Activated T-cell treated with anti-CD3 and anti-CD28 coated beads, Interleukin-2, amount 50 U/mL, for 4 hours (primary cell): ENCODE measurements at regions not wholly inside any gene's neighbourhood (a gene's known extent, or its start where the extent isn't known, plus 50 kb on each side); places are given as distances from the start of the nearest gene placed in this dataset.

Source experiments
- ATAC-seq, 2 donors: fragments of 200-7000 bp; cut with Tn5 transposase; one replicate each; pipeline ENCODE4 v1.10.0; 2021
- DNase-seq: peaks from one replicate; pipeline ENCODE4 v3.0.0-alpha.2; 2020
- H3K27me3 Mint-ChIP-seq: one replicate; pipeline ENCODE4 v1.8.0; 2021; ENCODE audit warnings: low read depth, mixed read lengths
- H3K36me3 Mint-ChIP-seq: one replicate; pipeline ENCODE4 v1.8.0; 2022; ENCODE audit warnings: mixed read lengths; ENCODE audit not compliant: insufficient read depth
- H3K4me1 Mint-ChIP-seq: one replicate; pipeline ENCODE4 v1.8.0; 2021; ENCODE audit warnings: low read depth, mixed read lengths
- H3K4me3 Mint-ChIP-seq: one replicate; pipeline ENCODE4 v1.8.0; 2021; ENCODE audit warnings: mild to moderate bottlenecking, moderate library complexity, mixed read lengths
- H3K9me3 Mint-ChIP-seq: one replicate; pipeline ENCODE4 v1.8.0; 2021; ENCODE audit warnings: mixed read lengths

GRCh38 chr2:81238462-81238861 lies 933.9 kb upstream of the LRRTM1 start:
- H3K27me3 Mint-ChIP-seq = no peaks in the 10 kb centered on the region
- no peak overlapping the region for H3K4me3 Mint-ChIP-seq
- peaks cover 41% of the 10 kb centered on the region for H3K9me3 Mint-ChIP-seq
- H3K36me3 Mint-ChIP-seq = no peaks in the 10 kb centered on the region
- ATAC-seq = no peak
- DNase-seq = no peak
- H3K4me1 Mint-ChIP-seq = no peaks in the 10 kb centered on the region

GRCh38 chr2:81235601-81236000 lies 931.0 kb upstream of the LRRTM1 start:
- Mint-ChIP-seq H3K27me3 (no peaks in the 10 kb centered on the region), H3K9me3 (peaks cover 48% of the 10 kb centered on the region), H3K4me1 (no peaks in the 10 kb centered on the region), H3K36me3 (no peaks in the 10 kb centered on the region), H3K4me3 (no peak overlapping the region)
- ATAC-seq (no peak), DNase-seq (no peak)

- no peak for ATAC-seq
- H3K4me3 Mint-ChIP-seq = no peak overlapping the region
- no peak for DNase-seq
- no peaks in the 10 kb centered on the region for H3K4me1 Mint-ChIP-seq
- no peaks in the 10 kb centered on the region for H3K36me3 Mint-ChIP-seq
- H3K9me3 Mint-ChIP-seq = peaks cover 46% of the 10 kb centered on the region
- H3K27me3 Mint-ChIP-seq = no peaks in the 10 kb centered on the region
Measured at GRCh38 chr2:81234711-81235110, 930.2 kb upstream of the LRRTM1 start.

GRCh38 chr2:81225756-81226155 lies 921.2 kb upstream of the LRRTM1 start:
- ATAC-seq (no peak), DNase-seq (no peak)
- H3K4me1 Mint-ChIP-seq = no peaks in the 10 kb centered on the region
- H3K9me3 Mint-ChIP-seq = peaks cover 21% of the 10 kb centered on the region
- H3K36me3 Mint-ChIP-seq = no peaks in the 10 kb centered on the region
- no peaks in the 10 kb centered on the region for H3K27me3 Mint-ChIP-seq
- H3K4me3 Mint-ChIP-seq = no peak overlapping the region

GRCh38 chr2:81213598-81213997 lies 909.0 kb upstream of the LRRTM1 start:
- no peaks in the 10 kb centered on the region for H3K27me3 Mint-ChIP-seq
- DNase-seq (no peak), ATAC-seq (no peak)
- no peak overlapping the region for H3K4me3 Mint-ChIP-seq
- peaks cover 13% of the 10 kb centered on the region for H3K9me3 Mint-ChIP-seq
- no peaks in the 10 kb centered on the region for H3K4me1 Mint-ChIP-seq
- H3K36me3 Mint-ChIP-seq = no peaks in the 10 kb centered on the region

GRCh38 chr2:81206216-81206615 lies 901.7 kb upstream of the LRRTM1 start:
- no peak overlapping the region for H3K4me3 Mint-ChIP-seq
- DNase-seq (no peak), ATAC-seq (no peak)
- no peaks in the 10 kb centered on the region for H3K4me1 Mint-ChIP-seq
- peaks cover 14% of the 10 kb centered on the region for H3K9me3 Mint-ChIP-seq
- no peaks in the 10 kb centered on the region for H3K36me3 Mint-ChIP-seq
- H3K27me3 Mint-ChIP-seq = no peaks in the 10 kb centered on the region

GRCh38 chr2:81196933-81197628 lies 892.5 kb upstream of the LRRTM1 start:
- ATAC-seq (no peak), DNase-seq (no peak)
- Mint-ChIP-seq H3K4me3 (no peak overlapping the region), H3K27me3 (no peaks in the 10 kb centered on the region), H3K36me3 (no peaks in the 10 kb centered on the region), H3K4me1 (no peaks in the 10 kb centered on the region), H3K9me3 (peaks cover 10% of the 10 kb centered on the region)

GRCh38 chr2:81196383-81196851 lies 891.9 kb upstream of the LRRTM1 start:
- Mint-ChIP-seq H3K9me3 (peaks cover 10% of the 10 kb centered on the region), H3K4me1 (no peaks in the 10 kb centered on the region), H3K4me3 (no peak overlapping the region), H3K27me3 (no peaks in the 10 kb centered on the region), H3K36me3 (no peaks in the 10 kb centered on the region)
- no peak for ATAC-seq
- DNase-seq = no peak

GRCh38 chr2:81195774-81196382 lies 891.3 kb upstream of the LRRTM1 start:
- Mint-ChIP-seq H3K4me3 (no peak overlapping the region), H3K36me3 (no peaks in the 10 kb centered on the region), H3K4me1 (no peaks in the 10 kb centered on the region), H3K9me3 (peaks cover 10% of the 10 kb centered on the region), H3K27me3 (no peaks in the 10 kb centered on the region)
- no peak for DNase-seq
- no peak for ATAC-seq

- no peak overlapping the region for H3K4me3 Mint-ChIP-seq
- H3K27me3 Mint-ChIP-seq = no peaks in the 10 kb centered on the region
- ATAC-seq = no peak
- no peak for DNase-seq
- no peaks in the 10 kb centered on the region for H3K36me3 Mint-ChIP-seq
- peaks cover 15% of the 10 kb centered on the region for H3K9me3 Mint-ChIP-seq
- H3K4me1 Mint-ChIP-seq = no peaks in the 10 kb centered on the region
Measured at GRCh38 chr2:81195017-81195773, 890.6 kb upstream of the LRRTM1 start.

- no peaks in the 10 kb centered on the region for H3K4me1 Mint-ChIP-seq
- peaks cover 15% of the 10 kb centered on the region for H3K9me3 Mint-ChIP-seq
- no peak overlapping the region for H3K4me3 Mint-ChIP-seq
- no peak for DNase-seq
- no peaks in the 10 kb centered on the region for H3K36me3 Mint-ChIP-seq
- ATAC-seq = no peak
- H3K27me3 Mint-ChIP-seq = no peaks in the 10 kb centered on the region
Measured at GRCh38 chr2:81194581-81194980, 890.0 kb upstream of the LRRTM1 start.

GRCh38 chr2:81194176-81194575 lies 889.6 kb upstream of the LRRTM1 start:
- DNase-seq (no peak), ATAC-seq (no peak)
- no peaks in the 10 kb centered on the region for H3K4me1 Mint-ChIP-seq
- H3K4me3 Mint-ChIP-seq = no peak overlapping the region
- no peaks in the 10 kb centered on the region for H3K27me3 Mint-ChIP-seq
- no peaks in the 10 kb centered on the region for H3K36me3 Mint-ChIP-seq
- H3K9me3 Mint-ChIP-seq = peaks cover 15% of the 10 kb centered on the region

GRCh38 chr2:81181845-81182244 lies 877.3 kb upstream of the LRRTM1 start:
- DNase-seq (no peak), ATAC-seq (no peak)
- no peaks in the 10 kb centered on the region for H3K36me3 Mint-ChIP-seq
- no peaks in the 10 kb centered on the region for H3K9me3 Mint-ChIP-seq
- H3K4me3 Mint-ChIP-seq = no peak overlapping the region
- no peaks in the 10 kb centered on the region for H3K27me3 Mint-ChIP-seq
- no peaks in the 10 kb centered on the region for H3K4me1 Mint-ChIP-seq

- Mint-ChIP-seq H3K4me1 (no peaks in the 10 kb centered on the region), H3K27me3 (no peaks in the 10 kb centered on the region), H3K9me3 (peaks cover 8% of the 10 kb centered on the region), H3K36me3 (no peaks in the 10 kb centered on the region), H3K4me3 (no peak overlapping the region)
- ATAC-seq (no peak), DNase-seq (no peak)
Measured at GRCh38 chr2:81171447-81171846, 866.9 kb upstream of the LRRTM1 start.

- H3K4me3 Mint-ChIP-seq = no peak overlapping the region
- H3K36me3 Mint-ChIP-seq = no peaks in the 10 kb centered on the region
- peaks cover 15% of the 10 kb centered on the region for H3K9me3 Mint-ChIP-seq
- no peak for ATAC-seq
- H3K27me3 Mint-ChIP-seq = no peaks in the 10 kb centered on the region
- no peaks in the 10 kb centered on the region for H3K4me1 Mint-ChIP-seq
- no peak for DNase-seq
Measured at GRCh38 chr2:81163583-81163982, 859.0 kb upstream of the LRRTM1 start.
